ENCODE measurements at regions not wholly inside any gene's neighbourhood (a gene's known extent, or its start where the extent isn't known, plus 50 kb on each side); places are given as distances from the start of the nearest gene placed in this dataset.

DNA sequence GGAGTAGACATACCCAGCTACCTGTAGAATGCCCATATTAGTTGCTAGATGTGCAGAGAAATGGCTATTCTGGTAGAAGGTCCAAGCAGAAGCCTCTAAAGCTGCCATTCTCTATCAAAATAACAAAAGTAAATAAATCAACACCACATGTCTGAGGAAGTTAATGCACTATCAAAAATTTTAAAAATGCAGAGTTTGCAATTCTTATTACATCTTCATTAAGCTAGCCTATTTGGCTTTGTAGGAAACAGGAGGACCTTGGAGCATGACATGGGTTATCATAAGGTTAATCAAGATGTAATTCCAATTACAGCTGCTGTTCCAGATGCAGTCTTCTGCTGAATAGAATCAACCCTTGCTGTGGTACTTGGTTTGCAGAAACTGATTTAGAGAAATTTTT, 188.4 kb downstream of the TBX18 start:
- no peaks in the 10 kb centered on the region for H3K36me3 ChIP-seq (ENCODE audit: control insufficient read depth, insufficient read depth, low read length)
- no peaks in the 10 kb centered on the region for H3K4me1 ChIP-seq (ENCODE audit: control insufficient read depth, insufficient read depth, low read length)
- ChIA-PET POLR2A (no interaction called here), CTCF (no interaction called here)
- ATAC-seq (no peak), DNase-seq (ENCODE audit: low read depth, low spot score) (no peak)
- no peaks in the 10 kb centered on the region for H3K27me3 ChIP-seq (ENCODE audit: control insufficient read depth, insufficient read depth, low read length)
- TF ChIP-seq TCF7L2 (IDR thresholded peaks at IDR 0.05; ENCODE audit: low read depth, low read length), result no peak
- TF ChIP-seq, protein P1, sequence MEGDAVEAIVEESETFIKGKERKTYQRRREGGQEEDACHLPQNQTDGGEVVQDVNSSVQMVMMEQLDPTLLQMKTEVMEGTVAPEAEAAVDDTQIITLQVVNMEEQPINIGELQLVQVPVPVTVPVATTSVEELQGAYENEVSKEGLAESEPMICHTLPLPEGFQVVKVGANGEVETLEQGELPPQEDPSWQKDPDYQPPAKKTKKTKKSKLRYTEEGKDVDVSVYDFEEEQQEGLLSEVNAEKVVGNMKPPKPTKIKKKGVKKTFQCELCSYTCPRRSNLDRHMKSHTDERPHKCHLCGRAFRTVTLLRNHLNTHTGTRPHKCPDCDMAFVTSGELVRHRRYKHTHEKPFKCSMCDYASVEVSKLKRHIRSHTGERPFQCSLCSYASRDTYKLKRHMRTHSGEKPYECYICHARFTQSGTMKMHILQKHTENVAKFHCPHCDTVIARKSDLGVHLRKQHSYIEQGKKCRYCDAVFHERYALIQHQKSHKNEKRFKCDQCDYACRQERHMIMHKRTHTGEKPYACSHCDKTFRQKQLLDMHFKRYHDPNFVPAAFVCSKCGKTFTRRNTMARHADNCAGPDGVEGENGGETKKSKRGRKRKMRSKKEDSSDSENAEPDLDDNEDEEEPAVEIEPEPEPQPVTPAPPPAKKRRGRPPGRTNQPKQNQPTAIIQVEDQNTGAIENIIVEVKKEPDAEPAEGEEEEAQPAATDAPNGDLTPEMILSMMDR (IDR thresholded peaks at IDR 0.05), result no peak
- no peak for TF ChIP-seq POLR2AphosphoS5 (IDR thresholded peaks at IDR 0.05; ENCODE audit: low read depth, low read length)
- TF ChIP-seq, protein P2, sequence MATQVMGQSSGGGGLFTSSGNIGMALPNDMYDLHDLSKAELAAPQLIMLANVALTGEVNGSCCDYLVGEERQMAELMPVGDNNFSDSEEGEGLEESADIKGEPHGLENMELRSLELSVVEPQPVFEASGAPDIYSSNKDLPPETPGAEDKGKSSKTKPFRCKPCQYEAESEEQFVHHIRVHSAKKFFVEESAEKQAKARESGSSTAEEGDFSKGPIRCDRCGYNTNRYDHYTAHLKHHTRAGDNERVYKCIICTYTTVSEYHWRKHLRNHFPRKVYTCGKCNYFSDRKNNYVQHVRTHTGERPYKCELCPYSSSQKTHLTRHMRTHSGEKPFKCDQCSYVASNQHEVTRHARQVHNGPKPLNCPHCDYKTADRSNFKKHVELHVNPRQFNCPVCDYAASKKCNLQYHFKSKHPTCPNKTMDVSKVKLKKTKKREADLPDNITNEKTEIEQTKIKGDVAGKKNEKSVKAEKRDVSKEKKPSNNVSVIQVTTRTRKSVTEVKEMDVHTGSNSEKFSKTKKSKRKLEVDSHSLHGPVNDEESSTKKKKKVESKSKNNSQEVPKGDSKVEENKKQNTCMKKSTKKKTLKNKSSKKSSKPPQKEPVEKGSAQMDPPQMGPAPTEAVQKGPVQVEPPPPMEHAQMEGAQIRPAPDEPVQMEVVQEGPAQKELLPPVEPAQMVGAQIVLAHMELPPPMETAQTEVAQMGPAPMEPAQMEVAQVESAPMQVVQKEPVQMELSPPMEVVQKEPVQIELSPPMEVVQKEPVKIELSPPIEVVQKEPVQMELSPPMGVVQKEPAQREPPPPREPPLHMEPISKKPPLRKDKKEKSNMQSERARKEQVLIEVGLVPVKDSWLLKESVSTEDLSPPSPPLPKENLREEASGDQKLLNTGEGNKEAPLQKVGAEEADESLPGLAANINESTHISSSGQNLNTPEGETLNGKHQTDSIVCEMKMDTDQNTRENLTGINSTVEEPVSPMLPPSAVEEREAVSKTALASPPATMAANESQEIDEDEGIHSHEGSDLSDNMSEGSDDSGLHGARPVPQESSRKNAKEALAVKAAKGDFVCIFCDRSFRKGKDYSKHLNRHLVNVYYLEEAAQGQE (IDR thresholded peaks at IDR 0.05; ENCODE audit: insufficient read depth in 1 of 2, low read depth in 2 of 2, low read length in 1 of 2), result no peak
- no peak for TF ChIP-seq SIN3A (IDR thresholded peaks at IDR 0.05; ENCODE audit: borderline replicate concordance, insufficient read depth, low read depth, low read length)
- H3K9me3 ChIP-seq (ENCODE audit: control insufficient read depth, insufficient read depth, low read depth, low read length), result no peaks in the 10 kb centered on the region
- BruUV-seq (replicated peaks), result no TSS peak
- H3K4me3 ChIP-seq (ENCODE audit: low read depth in 2 of 2, low read length in 2 of 2), result no peak overlapping the region
- intact Hi-C loops (cut with micrococcal nuclease; ENCODE audit: unreplicated experiment), result no loop called here
- H3K27ac ChIP-seq (ENCODE audit: low read length), result no peak overlapping the region
- in situ Hi-C loops (cut with HindIII; ENCODE audit: low pct_unique_long_range_greater_than_20kb, low sequenced_read_pairs), result no loop called here

DNA sequence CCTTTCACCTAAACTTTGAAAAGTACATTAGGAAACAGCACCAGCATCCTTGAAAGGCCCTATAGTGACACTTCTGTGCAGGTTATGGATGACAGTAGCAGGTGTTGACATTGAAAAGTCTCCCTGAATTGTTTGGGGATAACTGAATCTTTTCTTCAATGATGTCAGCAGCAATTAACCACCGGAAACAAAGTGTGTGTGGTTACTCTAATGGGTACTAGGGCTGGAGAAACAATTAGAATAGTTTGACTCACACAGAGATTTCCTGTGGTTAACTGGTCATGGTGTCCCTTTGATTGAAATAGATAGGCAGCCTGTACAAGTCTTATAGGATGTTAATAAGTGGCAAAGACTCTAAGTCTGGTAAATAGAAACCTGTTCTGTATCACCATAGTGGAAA, 189.1 kb downstream of the TBX18 start:
- BruUV-seq (replicated peaks), result no TSS peak
- Histone ChIP-seq H3K9me3 (ENCODE audit: control insufficient read depth, insufficient read depth, low read depth, low read length) (no peaks in the 10 kb centered on the region), H3K4me3 (ENCODE audit: low read depth in 2 of 2, low read length in 2 of 2) (no peak overlapping the region), H3K36me3 (ENCODE audit: control insufficient read depth, insufficient read depth, low read length) (no peaks in the 10 kb centered on the region), H3K27me3 (ENCODE audit: control insufficient read depth, insufficient read depth, low read length) (no peaks in the 10 kb centered on the region), H3K27ac (ENCODE audit: low read length) (no peak overlapping the region), H3K4me1 (ENCODE audit: control insufficient read depth, insufficient read depth, low read length) (no peaks in the 10 kb centered on the region)
- ATAC-seq, result no peak
- intact Hi-C loops (cut with micrococcal nuclease; ENCODE audit: unreplicated experiment), result no loop called here
- no peak for TF ChIP-seq TCF7L2 (IDR thresholded peaks at IDR 0.05; ENCODE audit: low read depth, low read length)
- no peak for TF ChIP-seq POLR2AphosphoS5 (IDR thresholded peaks at IDR 0.05; ENCODE audit: low read depth, low read length)
- TF ChIP-seq, protein P1 (IDR thresholded peaks at IDR 0.05), result no peak
- no peak for DNase-seq (ENCODE audit: low read depth, low spot score)
- ChIA-PET CTCF (no interaction called here), POLR2A (no interaction called here)
- in situ Hi-C loops (cut with HindIII; ENCODE audit: low pct_unique_long_range_greater_than_20kb, low sequenced_read_pairs), result no loop called here

DNA sequence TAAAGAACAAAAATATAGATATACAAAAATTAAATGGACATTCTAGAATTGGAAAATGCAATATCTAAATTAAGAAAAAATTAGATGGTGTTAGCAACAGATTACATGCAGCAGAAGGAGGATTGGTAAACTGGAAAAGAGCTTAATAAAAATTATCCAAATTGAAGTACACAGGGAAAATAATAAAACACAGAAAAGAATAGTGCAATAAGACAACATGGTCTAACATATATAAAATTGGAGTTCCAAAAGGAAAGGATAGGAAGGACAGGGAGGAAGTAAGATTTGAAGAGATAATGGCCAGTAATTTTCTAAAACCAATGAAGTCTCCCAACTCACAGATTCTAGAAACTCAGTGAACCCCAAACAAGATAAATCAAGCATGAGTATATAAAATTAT, 194.5 kb downstream of the TBX18 start:
- ChIA-PET POLR2A (no interaction called here), CTCF (no interaction called here)
- TF ChIP-seq TCF7L2 (IDR thresholded peaks at IDR 0.05; ENCODE audit: low read depth, low read length) (no peak), POLR2AphosphoS5 (IDR thresholded peaks at IDR 0.05; ENCODE audit: low read depth, low read length) (no peak), SIN3A (IDR thresholded peaks at IDR 0.05; ENCODE audit: borderline replicate concordance, insufficient read depth, low read depth, low read length) (no peak)
- TF ChIP-seq, protein P2 (IDR thresholded peaks at IDR 0.05; ENCODE audit: insufficient read depth in 1 of 2, low read depth in 2 of 2, low read length in 1 of 2), result no peak
- TF ChIP-seq, protein P1 (IDR thresholded peaks at IDR 0.05), result no peak
- DNase-seq (ENCODE audit: low read depth, low spot score), result no peak
- no peaks in the 10 kb centered on the region for H3K27me3 ChIP-seq (ENCODE audit: control insufficient read depth, insufficient read depth, low read length)
- intact Hi-C loops (cut with micrococcal nuclease; ENCODE audit: unreplicated experiment) (no loop called here), in situ Hi-C loops (cut with HindIII; ENCODE audit: low pct_unique_long_range_greater_than_20kb, low sequenced_read_pairs) (no loop called here)
- H3K9me3 ChIP-seq (ENCODE audit: control insufficient read depth, insufficient read depth, low read depth, low read length), result no peaks in the 10 kb centered on the region
- H3K36me3 ChIP-seq (ENCODE audit: control insufficient read depth, insufficient read depth, low read length), result no peaks in the 10 kb centered on the region
- no TSS peak for BruUV-seq (replicated peaks)
- no peak overlapping the region for H3K4me3 ChIP-seq (ENCODE audit: low read depth in 2 of 2, low read length in 2 of 2)
- H3K4me1 ChIP-seq (ENCODE audit: control insufficient read depth, insufficient read depth, low read length), result no peaks in the 10 kb centered on the region
- H3K27ac ChIP-seq (ENCODE audit: low read length), result no peak overlapping the region
- ATAC-seq, result no peak
